HCT116 (cell line): ENCODE measurements at regions not wholly inside any gene's neighbourhood (a gene's known extent, or its start where the extent isn't known, plus 50 kb on each side); places are given as distances from the start of the nearest gene placed in this dataset.

Experiments used
- ATAC-seq: fragments of 200-7000 bp; cut with Tn5 transposase; 2 replicates; pipeline ENCODE4 v1.9.1; 2020; ENCODE audit warnings: mild to moderate bottlenecking, moderate library complexity
- BruUV-seq: library from RNA; stranded (reverse); fragments of 400-500 nt; replicated peaks from 2 replicates; lab custom pipeline; 2021; lab: Mats Ljungman, UMichigan
- CTCF ChIA-PET: fragments of 300-600 bp; sonication (Branson Sonifier 250); formaldehyde crosslinking; loops from one replicate; lab custom pipeline; 2021; ENCODE audit warnings: antibody characterized with exemption; lab: Charles Lee
- POLR2A ChIA-PET: fragments of 300-600, 350-600 bp; sonication (Branson Sonifier 250); formaldehyde crosslinking; loops from one replicate; lab custom pipeline; 2021; ENCODE audit warnings: antibody characterized with exemption; lab: Charles Lee
- RAD21 ChIA-PET, 2 experiments: fragments of 300-600 bp; sonication (Branson Sonifier 250); formaldehyde crosslinking; loops; one replicate each; lab custom pipeline; 2023; ENCODE audit warnings: low total read pairs in 2 of 2; ENCODE audit not compliant: uncharacterized antibody in 2 of 2, unreplicated experiment in 2 of 2, low non-redundant PET in 1 of 2; lab: Charles Lee
- DNase-seq: peaks from one replicate; pipeline ENCODE4 v3.0.0-alpha.2; 2010; ENCODE audit warnings: low read depth, low spot score
- H2AFZ ChIP-seq: fragments of 200-600 bp; shearing (Covaris generic), sonication (generic); 2 replicates; pipeline ENCODE4 v1.6.1; 2017; ENCODE audit warnings: low read depth, mixed run types, mixed read lengths, antibody characterized with exemption, low read length; ENCODE audit not compliant: poor library complexity, severe bottlenecking
- H3K27ac ChIP-seq: 2 replicates; pipeline ENCODE4 v1.5.1; 2012; ENCODE audit warnings: low read depth, low read length
- H3K27me3 ChIP-seq: fragments of 200-600 bp; sonication (generic); 2 replicates; pipeline ENCODE4 v1.6.1; 2016; ENCODE audit warnings: mixed run types, low read length, mixed read lengths; ENCODE audit not compliant: insufficient read depth
- H3K36me3 ChIP-seq, 2 experiments: fragments of 200-500 bp in 1 of 2; fragments of 200-600 bp in 1 of 2; sonication (Bioruptor generic) in 1 of 2; sonication (generic) in 1 of 2; 2 replicates each; pipeline versions ENCODE4 v1.5.1 to v1.6.1; 2014 to 2016; ENCODE audit warnings: low read length in 2 of 2, inconsistent platforms in 1 of 2, mixed read lengths in 1 of 2, mixed run types in 1 of 2; ENCODE audit not compliant: insufficient read depth in 2 of 2, control insufficient read depth in 1 of 2
- H3K4me1 ChIP-seq, 2 experiments: fragments of 200-600 bp in 1 of 2; sonication (generic) in 1 of 2; 2 replicates each; pipeline versions ENCODE4 v1.5.1 to v1.6.1; 2012 to 2017; ENCODE audit warnings: low read length in 2 of 2, inconsistent platforms in 1 of 2, mild to moderate bottlenecking in 1 of 2, mixed read lengths in 1 of 2, mixed run types in 1 of 2, moderate library complexity in 1 of 2; ENCODE audit not compliant: insufficient read depth in 2 of 2, control insufficient read depth in 1 of 2
- H3K4me2 ChIP-seq: fragments of 200-600 bp; sonication (generic); 2 replicates; pipeline ENCODE4 v1.6.1; 2017; ENCODE audit warnings: mixed run types, low read length, mixed read lengths
- H3K4me3 ChIP-seq, 2 experiments: fragments of 200-600 bp in 1 of 2; sonication (generic) in 1 of 2; replicated peaks in 1 of 2; 2 replicates each; pipeline ENCODE4 v1.5.1; 2011 to 2016; ENCODE audit warnings: low read length in 2 of 2, control low read depth in 1 of 2, low read depth in 1 of 2, mild to moderate bottlenecking in 1 of 2, mixed read lengths in 1 of 2, mixed run types in 1 of 2
- H3K79me2 ChIP-seq: fragments of 200-600 bp; sonication (generic); 2 replicates; pipeline ENCODE4 v1.6.1; 2017; ENCODE audit warnings: mild to moderate bottlenecking, mixed run types, low read length, moderate library complexity, mixed read lengths; ENCODE audit not compliant: insufficient read depth
- H3K9ac ChIP-seq: fragments of 200-600 bp; sonication (generic); 2 replicates; pipeline ENCODE4 v1.6.1; 2016; ENCODE audit warnings: low read length, mixed read lengths
- H3K9me2 ChIP-seq: fragments of 200-600 bp; sonication (generic), shearing (Covaris generic); 2 replicates; pipeline ENCODE4 v1.6.1; 2017; ENCODE audit warnings: mixed run types, mild to moderate bottlenecking, moderate library complexity; ENCODE audit not compliant: insufficient read depth
- H3K9me3 ChIP-seq, 2 experiments: fragments of 200-500 bp in 1 of 2; fragments of 200-600 bp in 1 of 2; sonication (Bioruptor generic) in 1 of 2; sonication (generic) in 1 of 2; 2 replicates each; pipeline ENCODE4 v1.6.1; 2014 to 2017; ENCODE audit warnings: low read length in 2 of 2, mixed read lengths in 2 of 2, inconsistent platforms in 1 of 2, low read depth in 1 of 2, mild to moderate bottlenecking in 1 of 2, mixed run types in 1 of 2, moderate library complexity in 1 of 2; ENCODE audit not compliant: control insufficient read depth in 1 of 2, insufficient read depth in 1 of 2
- H4K20me1 ChIP-seq: fragments of 200-600 bp; sonication (generic), shearing (Covaris generic); 2 replicates; pipeline ENCODE4 v1.6.1; 2017; ENCODE audit warnings: mixed run types, mild to moderate bottlenecking, moderate library complexity; ENCODE audit not compliant: insufficient read depth
- CBX3 ChIP-seq: IDR thresholded peaks from 2 replicates; pipeline ENCODE4 v1.6.1; 2012; ENCODE audit warnings: low read depth
- ELF1 ChIP-seq: IDR thresholded peaks from 2 replicates; pipeline ENCODE4 v1.6.1; 2012; ENCODE audit warnings: low read depth, borderline replicate concordance
- MAX ChIP-seq: IDR thresholded peaks from 2 replicates; pipeline ENCODE4 v1.6.1; 2012
- POLR2A ChIP-seq: IDR thresholded peaks from 2 replicates; pipeline ENCODE4 v1.7.0; 2011; ENCODE audit warnings: borderline replicate concordance; ENCODE audit not compliant: insufficient read depth, insufficient read length; ENCODE audit errors: extremely low read depth
- SP1 ChIP-seq: IDR thresholded peaks from 2 replicates; pipeline ENCODE4 v1.6.1; 2012; ENCODE audit warnings: low read depth
- TCF7L2 ChIP-seq: IDR thresholded peaks from 2 replicates; pipeline ENCODE4 v1.7.0; 2011; ENCODE audit warnings: borderline replicate concordance, inconsistent platforms; ENCODE audit not compliant: insufficient read depth, insufficient read length; ENCODE audit errors: extremely low read depth
- ZBTB33 ChIP-seq: IDR thresholded peaks from 2 replicates; pipeline ENCODE4 v1.6.1; 2011; ENCODE audit warnings: mild to moderate bottlenecking, low read length, moderate library complexity; ENCODE audit not compliant: insufficient replicate concordance; ENCODE audit errors: extremely low read depth
- ZFX ChIP-seq: fragments of 450-650 bp; IDR thresholded peaks from 2 replicates; pipeline ENCODE4 v1.6.1; 2017
- intact Hi-C: fragments of 100-400 bp; cut with micrococcal nuclease; formaldehyde crosslinking; loops from 2 replicates; pipeline ENCODE4 v1.10.0; 2022
- TF ChIP-seq, protein P1 (sequence below): IDR thresholded peaks from 2 replicates; pipeline ENCODE4 v1.6.1; 2012

DNA sequence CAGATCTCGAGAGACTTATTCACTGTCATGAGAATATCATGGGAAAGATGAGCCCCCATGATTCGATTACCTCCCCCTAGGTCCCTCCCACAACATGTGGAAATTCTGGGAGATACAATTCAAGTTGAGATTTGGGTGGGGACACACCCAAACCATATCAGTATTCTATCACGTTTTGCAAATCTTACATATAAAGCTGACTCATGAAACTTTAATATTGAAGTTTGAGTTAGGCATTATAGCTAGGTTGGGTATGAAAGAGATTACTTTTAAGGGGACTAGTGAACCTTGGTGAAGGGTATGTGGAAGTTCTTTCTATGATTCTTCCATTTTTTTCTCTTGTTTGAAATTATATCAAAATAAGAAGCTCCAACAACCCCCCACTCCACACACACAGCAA, 117.7 kb upstream of the RASGRP1 start:
- Histone ChIP-seq H2AFZ (no peak overlapping the region), H3K9ac (no peak overlapping the region), H3K79me2 (no peaks in the 10 kb centered on the region), H3K27me3 (no peaks in the 10 kb centered on the region), H3K4me3 (no peak overlapping the region), H3K36me3 (no peaks in the 10 kb centered on the region), H3K9me2 (no peaks in the 10 kb centered on the region), H3K9me3 (no peaks in the 10 kb centered on the region), H3K4me1 (no peaks in the 10 kb centered on the region), H3K4me2 (no peak overlapping the region), H4K20me1 (no peaks in the 10 kb centered on the region), H3K27ac (no peak overlapping the region)
- intact Hi-C loops: loop anchor here (2.0 to 10.0 kb wide), 2 partner anchors 208 to 328 kb away; no protein-coding TSS in a partner anchor
- POLR2A ChIA-PET: no interaction called here
- no TSS peak for BruUV-seq
- ATAC-seq: no peak
- TF ChIP-seq SP1 (no peak), ZFX (no peak), TCF7L2 (no peak), ZBTB33 (no peak), ELF1 (no peak), MAX (no peak), CBX3 (no peak), POLR2A (no peak)
- TF ChIP-seq, protein P1, sequence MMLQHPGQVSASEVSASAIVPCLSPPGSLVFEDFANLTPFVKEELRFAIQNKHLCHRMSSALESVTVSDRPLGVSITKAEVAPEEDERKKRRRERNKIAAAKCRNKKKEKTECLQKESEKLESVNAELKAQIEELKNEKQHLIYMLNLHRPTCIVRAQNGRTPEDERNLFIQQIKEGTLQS: no peak
- no peak for DNase-seq
- RAD21 ChIA-PET: interaction anchor here (1.4 to 2.3 kb wide), 2 partner anchors 242 to 243 kb away, joined by 4 to 8 read pairs; no protein-coding TSS in a partner anchor
- CTCF ChIA-PET: interaction anchor here (0.8 to 2.8 kb wide), 6 partner anchors 8 to 242 kb away, joined by 3 to 19 read pairs (median 4); partner anchors contain the start of gene RASGRP1
